UCSD-AML1 (cell line): ENCODE measurements at regions not wholly inside any gene's neighbourhood (a gene's known extent, or its start where the extent isn't known, plus 50 kb on each side); places are given as distances from the start of the nearest gene placed in this dataset.

Source experiments
- DNase-seq: peaks from one replicate; lab custom pipeline; 2025; ENCODE audit not compliant: unreplicated experiment; lab: John Stamatoyannopoulos, UW

DNA sequence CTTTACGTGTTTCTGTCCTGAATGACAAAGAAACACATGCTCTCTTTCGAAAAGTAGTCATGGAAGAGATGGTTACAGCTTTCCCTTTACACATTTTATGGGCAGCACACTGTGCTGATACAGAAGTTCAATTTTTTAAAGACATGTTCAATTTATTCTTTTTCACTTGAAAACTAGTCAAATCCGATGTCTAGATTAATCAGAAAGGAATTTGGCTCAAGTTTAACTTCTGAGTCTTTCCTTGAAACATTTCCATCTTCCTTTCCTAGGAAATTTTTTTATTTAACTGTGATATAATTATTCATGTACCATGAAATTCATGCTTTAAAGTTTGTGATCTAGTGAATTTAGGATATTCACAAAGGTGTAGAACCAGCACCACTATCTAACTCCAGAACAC is 360.1 kb downstream of the TNS3 start:
- DNase-seq = no peak

DNA sequence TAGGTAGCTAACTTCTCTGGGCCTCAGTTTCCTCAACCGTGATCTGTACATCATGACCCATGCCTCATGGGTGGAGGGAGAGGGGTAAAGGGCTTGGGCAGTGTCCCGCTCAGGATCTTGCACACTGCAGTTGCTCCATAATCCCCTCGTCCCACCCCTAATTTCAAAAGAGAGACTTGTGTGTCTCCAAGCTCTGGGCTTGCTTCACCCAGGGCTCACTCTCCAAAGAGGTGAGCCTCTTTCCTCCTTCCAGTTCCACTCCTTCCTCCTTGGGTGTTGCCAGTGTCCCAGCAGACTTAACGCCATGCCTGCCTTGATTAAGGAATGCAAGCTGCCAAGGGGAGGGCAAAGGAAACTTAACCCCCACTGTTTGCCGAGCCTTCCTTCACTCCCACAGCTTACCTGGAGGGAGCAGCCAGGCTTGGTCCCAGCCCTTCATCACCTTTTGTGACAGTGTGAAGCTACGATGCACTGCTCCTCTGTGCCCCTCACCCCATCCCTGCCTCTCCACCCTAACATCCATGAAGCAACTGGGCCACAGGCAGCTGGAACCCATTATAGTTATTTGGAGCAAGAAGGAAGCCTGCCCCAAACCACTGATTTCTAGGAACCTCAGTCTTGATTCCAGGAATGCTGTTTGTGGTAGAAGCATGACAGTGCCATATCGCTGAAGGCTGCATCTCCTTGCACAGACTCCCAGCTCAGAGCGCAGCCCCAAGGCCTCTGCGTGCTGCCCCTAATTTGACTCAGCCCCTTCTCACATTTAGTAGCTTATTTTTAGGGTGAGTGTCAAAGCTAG is 363.3 kb downstream of the TNS3 start:
- peak; percentile 17 for DNase-seq

DNA sequence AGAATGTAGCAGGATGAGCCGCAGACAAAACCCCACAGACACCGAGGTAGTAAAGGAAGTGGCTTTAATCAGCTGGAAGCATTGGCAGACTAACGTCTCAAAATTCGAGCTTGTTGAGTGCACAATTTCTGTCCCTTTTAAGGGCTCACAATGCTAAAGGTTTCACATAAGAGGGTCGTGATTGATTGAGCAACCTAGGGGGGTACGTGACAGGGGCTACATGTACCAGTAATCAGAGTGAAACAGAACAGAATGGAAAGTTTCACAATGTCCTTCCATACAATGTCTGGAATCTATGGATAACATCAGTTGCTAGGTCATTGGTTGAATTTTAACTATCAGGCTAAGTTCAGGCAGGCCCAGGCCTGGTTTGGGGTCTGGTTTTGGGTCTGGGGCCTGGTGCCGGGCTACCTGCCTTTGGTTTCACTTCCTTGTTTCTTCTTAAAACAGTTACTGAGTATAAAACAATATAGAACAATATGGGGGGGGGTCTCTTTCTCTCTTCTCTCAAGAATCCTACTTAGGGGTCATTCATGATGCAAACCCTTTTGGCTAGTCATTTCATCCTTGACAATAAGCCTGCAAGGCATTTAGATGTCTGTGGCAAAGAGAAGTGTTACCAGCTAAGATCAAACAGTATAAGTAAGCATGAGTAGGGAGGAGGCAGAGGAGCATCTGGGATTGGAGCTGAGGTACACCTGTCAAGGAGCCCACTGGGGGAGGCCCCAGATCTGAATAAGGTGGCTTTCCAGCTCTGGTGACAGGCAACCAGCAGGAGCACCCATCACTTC is 364.1 kb downstream of the TNS3 start:
- no peak for DNase-seq

DNA sequence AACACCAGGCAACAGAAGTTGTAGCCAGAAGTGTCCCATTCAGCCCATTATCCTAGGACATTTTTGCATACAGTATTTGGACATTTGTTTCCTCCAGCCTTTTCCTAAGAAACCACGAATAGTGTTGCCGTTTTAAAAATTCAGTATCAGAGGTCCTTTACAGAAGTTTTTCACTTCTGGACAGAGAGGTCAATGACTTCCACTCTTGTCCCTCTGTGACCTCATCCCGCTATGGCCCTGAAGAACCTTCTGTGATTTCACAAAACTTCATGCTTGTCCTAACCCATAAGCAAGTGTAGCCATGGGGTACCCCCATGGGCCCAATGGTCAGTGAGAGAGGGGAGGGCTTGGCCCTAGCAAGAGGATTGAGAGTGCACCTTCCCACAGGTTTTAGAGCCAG is 364.8 kb downstream of the TNS3 start:
- DNase-seq = no peak

DNA sequence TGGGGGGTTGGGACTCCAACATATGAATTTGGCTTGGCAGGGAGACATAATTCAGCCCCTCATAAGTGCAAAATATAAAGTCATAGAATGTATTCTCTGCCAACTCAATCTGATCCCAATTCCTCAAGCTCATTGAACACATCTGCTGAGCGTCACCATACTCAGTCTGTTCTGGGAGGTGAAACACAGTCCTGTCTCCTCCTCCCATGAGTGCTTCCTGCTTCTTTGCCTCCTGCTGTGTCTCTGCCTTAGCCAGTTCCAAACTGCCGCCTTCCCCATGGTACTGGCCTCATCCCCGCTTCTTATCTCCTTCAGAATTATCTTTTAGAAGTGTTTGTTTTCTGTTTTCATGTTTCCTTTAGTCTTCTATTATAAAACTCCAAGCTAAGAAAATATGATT is 365.5 kb downstream of the TNS3 start:
- no peak for DNase-seq

DNA sequence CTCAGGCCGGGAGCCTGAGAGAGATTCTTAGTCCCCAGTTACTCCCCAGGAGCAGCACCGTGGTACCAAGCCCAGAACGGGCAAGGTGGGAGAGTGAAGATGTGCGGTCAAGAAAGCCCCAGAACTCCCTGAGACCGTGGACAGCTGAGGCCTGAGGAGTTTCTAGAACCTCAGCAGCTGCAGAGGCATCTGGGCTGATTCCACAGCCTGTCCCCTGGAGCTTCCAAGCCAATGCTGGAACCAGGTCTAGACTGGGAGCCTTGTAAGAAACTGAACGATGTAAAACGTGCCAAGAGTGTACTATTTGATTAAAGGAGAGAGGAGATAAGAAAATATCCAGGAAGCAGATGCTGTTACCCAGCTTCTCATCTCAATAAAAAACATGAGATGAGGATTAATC is 366.3 kb downstream of the TNS3 start:
- no peak for DNase-seq

DNA sequence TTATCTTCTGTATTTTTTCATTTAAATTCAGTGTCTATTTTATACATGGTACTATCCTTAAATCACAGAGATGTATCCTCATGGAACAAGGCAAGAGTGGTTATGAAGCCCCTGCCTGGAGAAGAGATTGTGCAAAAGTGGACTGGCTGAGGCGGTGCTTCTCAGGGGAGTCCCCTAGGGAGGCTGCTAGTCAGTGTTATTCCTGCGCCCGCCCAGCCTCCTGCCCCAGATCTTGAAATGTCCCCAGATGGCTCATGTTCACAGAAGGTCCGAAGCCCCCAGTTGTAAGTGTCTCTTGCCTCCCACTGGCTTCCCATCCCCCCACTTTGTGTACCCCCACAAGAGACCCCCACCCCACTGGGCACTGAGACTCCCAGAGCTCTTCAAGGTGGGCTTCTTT is 366.9 kb downstream of the TNS3 start:
- no peak for DNase-seq

DNA sequence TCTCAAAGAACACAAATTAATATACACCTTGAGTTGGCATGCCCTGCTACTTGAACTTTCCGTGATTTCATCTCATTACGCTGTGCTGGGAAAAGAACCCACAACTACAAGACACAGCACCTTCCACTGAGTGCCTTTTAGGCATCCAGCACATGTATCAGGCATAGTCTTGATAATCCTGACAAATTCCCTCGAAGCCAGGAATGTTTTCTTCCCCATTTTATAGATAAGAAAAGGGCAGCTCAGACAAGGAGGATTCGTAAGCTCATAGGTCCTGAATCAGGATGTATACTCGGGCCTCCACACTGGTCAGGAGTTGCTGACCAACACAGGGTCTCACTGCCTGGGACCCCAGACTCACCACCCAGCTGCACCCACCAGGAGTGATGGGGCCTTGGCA is 368.6 kb downstream of the TNS3 start:
- no peak for DNase-seq

DNA sequence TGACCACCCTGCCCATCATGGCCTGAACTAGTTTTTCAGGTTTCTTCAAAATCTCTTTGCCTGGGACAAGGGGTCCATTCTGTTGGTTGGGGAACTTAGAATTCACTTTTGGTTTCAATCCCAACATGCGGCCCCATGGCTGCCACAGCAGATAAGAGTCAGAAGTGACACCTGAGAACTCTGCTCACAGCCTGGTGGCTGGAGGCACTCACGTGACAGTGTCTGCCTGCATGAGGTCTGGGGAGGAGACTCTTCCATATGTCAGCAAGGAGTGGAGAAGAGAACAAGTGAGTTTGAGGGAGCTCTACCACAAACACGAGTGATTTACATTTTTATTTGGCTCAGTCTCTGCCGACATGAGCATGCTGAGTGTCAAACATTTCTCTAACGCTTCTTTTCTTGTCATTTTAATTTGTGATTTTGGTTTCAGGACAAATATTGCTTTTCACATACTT is 370.4 kb downstream of the TNS3 start:
- no peak for DNase-seq

DNA sequence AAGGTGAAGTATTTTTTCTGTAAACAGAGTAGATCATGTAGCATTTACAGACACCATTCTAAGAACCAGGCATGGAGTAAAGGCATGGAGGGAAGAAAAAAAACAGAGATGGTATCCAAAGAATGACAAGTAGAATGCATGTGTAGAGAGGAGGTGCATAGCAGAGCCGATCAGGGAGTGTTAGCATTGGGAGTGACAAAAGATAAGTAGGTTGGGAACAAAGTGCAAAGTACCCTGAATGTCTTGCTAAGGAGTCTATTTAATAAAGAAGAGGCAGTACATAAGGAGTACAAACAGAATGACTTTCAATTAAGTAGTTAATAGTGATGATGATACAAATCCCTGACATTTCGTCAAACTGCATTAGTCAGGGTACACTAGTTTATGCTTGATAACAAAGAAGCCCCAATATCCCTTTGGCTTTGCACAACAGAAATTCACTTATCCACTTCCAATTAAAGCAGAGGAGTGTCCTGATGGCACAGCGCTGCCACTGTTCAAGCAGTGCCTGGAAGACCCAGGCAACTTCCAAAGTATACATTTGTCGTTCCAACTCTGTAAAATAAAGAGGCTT is 371.5 kb downstream of the TNS3 start:
- DNase-seq = no peak

DNA sequence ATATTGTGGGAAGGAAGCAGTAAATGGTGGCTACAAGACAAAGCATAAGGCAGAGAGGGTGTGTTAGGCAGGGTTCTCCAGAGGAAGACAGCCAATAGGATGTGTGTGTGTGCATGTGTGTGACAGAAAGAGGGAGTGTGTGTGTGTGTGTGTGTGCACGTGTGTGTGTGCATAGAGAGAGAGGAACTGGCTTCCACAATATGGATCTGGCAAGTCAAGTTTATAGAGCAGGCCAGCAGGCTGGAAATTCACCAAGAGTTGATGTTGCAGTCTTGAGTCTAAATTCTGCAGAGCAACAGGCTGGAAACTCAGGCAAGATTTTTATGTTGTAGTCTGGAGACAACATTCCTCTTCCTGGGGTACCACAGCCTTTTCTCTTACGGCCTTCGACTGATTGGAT is 374.0 kb downstream of the TNS3 start:
- DNase-seq = no peak

DNA sequence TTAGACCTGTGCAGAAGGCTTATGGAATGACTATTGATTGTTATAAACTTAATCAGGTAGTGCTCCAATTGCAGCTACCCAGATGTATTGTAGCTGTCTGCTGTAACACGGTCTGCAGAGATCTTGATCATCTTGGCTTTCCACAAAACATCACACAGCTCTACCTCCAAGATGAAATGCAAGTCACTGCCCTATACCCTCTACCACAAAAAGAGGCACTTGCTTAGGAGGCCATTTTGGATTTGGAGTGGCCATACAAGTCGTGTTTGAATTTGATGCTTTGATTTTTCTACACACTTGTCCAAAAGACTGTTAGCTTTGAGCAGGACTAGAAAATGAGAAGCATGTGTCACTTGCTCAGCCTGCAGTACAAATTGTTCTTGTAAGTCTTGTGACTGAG is 377.2 kb downstream of the TNS3 start:
- DNase-seq = no peak

DNA sequence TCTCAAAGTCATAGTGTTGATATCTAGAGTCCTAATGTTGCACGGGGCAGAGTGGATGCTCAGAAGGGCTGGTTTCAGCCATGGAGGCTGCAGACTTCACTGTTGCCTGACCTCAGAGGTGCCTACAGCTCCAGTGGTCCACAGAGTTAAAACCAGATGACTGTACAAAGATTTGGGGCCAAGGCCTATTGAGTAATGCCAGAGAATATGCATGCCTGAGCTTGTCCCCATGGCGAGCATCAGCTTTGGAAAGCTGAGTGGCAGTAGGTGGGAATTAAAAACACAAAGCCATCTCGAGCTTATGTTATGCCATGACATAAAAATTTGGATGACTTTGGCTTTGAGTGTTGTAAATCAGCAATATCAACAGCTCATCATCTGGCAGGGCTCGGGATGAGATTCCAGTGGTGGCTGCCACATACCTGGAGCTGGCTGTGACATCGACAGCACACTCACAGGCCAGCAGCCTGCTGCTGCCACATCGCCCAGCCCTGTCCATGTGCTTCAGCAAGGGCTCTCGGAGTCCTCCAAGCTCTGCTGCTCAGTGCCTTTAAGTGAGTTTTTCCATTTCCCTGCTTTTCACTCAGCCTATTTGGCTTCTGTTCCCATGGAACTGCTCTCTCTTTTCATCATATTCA is 379.6 kb downstream of the TNS3 start:
- no peak for DNase-seq

DNA sequence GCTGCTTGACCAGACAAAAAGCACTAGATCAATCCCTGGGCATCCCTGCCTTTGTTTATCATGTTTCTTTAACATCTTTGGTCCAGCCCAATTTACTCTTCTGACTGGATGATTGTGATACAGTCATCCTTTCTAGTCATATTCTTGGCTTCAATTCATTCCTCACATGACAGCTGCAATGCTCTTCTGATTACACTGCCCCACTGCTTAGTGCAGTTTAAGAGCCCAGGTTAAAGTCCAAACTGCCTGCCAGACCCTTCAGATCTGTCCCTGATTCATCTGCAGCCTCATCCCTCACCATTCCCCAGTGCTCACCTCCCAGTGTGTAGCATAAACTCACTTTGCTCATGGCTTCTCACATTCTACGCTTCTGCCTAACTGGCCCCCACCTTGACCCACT is 383.8 kb downstream of the TNS3 start:
- DNase-seq = no peak

DNA sequence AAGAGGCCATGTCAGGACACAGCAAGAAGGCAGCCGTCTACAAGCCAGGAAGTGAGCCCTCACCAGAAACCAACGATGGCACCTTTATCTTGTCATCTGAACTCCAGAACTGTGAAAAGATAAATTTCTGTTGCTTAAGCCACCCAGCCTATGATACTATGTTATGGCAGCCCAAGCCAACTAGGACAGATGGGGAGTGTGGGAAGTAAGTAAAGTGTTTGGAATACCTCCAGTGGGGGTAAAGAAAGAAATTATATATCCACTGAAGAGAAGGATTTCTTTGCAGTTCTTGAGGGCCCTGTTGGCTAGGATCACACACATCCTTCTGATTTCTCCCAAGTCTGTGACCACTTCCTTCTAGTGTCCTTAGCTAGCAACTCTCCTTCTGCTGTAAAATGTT is 384.4 kb downstream of the TNS3 start:
- DNase-seq = no peak

DNA sequence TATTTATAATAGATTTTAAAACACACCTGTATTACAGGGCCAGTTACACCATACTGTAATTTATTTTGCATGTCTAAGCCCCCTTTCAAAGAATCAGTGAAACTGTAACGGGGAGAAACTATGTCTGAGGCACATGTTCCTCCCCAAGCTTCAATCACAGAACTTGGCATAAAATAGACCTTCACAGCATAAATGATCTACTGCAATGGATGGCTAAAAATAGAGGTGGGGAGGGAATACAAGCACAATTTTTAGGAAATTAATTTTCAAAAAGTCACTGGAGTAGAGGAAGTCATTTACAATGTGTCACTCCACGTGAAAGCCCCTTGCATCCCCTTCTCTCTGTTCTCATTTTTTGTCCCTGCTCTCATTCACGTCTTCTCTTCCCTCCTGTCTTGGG is 385.2 kb downstream of the TNS3 start:
- no peak for DNase-seq

DNA sequence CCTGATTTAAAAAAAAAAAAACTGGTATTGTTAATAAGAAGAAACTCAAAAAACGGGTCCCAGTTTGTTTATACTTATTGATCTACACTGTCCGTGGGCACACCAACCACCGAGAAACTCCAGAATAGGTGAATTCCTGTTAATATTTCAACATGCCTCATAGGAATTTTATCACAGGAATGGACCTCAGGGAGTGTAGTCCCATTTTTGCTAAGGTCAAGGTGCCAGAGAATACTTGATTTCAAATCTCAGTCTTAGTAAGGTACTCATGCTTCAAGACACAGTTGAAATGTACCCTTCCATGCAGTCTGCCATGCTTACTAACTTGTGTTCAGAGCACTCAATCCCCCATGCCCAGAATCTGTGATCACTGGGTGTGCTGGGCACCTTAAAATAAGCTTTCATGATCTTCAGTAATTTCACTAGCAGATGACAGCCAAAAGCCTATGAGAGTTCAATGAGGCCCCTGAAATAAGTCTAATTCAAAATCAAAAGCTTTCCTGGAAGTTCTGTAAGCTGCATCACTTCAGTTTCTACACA is 385.7 kb downstream of the TNS3 start:
- no peak for DNase-seq

DNA sequence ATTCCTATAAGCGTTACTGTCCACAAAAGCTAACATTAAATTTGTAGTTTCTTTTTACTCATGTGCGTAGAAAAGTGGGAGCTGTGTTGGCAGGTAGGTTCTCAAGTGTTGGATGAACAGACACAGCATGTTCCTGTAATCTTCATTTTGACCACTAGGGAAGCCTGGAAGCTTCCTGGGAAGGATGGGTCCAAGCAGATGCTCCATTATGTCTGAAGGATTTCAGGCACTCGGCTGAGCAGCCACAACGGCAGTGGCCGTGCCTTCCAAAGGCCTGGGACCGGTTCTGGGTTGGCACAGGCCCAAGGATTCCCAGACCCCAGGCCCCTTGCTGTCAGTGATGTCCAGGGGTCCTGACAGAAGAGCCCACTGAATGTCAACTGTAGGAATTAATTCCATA is 386.3 kb downstream of the TNS3 start:
- DNase-seq = no peak

DNA sequence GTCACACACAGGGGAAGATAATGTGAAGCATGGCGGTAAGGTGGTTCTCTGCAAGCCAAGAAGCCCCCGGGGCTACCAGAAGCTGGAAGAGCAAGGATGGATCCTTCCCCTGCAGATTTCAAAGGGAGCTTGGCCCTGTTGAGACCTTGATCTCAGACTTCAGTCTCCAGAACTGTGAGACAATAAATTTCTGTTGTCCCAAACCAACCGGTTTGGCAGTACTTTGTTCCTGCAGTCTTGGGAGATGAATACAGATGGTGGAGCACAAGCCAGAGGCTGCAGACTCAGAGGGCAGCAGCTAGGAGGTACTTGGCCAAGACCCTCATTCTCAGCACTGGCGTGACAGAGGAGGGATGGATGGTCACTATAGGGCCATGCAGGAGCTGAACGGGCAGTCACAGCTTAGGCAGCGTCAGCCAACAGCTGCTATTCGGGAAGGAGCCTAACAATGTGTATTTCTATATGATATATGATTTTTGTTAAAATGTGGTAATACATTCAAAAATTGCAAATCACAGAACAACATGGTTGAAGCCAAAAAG is 387.3 kb downstream of the TNS3 start:
- DNase-seq = no peak

DNA sequence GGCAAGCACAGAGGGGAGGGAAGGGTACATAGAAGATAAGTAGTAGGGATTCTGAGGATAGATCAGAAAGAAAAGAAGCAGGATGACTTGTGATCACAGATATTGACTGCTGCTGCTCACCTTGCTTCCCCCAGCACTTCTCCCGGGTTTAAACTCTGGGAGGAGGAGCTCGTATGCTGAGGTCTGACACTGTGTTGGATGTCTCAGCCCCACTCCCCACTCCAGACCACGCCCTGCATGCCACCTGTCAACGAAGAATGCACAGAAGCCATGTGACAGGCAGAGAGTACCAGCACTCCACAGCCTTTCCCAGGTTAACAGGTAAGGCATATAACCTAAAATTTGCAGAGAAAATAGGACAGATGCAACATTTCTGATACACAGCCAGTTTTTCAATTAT is 388.9 kb downstream of the TNS3 start:
- DNase-seq = no peak

DNA sequence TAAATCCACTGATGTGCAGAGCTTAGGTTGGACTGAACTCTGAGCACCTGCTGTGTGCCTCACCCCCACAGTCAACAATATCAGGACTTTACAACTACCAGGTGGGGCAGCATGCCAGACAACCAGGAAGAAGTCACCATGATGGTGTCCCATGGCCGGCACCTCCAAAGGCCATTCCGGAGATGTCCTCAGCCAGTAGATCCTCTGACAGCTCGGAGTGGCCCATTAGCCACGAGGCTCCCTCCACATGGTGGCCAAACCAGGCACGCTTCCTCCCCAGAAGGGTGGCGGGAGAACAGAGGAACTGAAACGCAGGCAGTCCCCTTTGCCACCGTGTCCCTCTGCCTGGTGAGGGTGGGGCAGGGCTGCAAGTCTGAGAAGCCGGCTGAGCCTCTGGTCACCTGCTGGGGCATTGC is 390.0 kb downstream of the TNS3 start:
- no peak for DNase-seq
